COLO668 (cell line): ENCODE measurements at regions not wholly inside any gene's neighbourhood (a gene's known extent, or its start where the extent isn't known, plus 50 kb on each side); places are given as distances from the start of the nearest gene placed in this dataset.
"Not testable (repeated sequence)": the region's sequence is repeated elsewhere in the genome, so short reads cannot be mapped to it uniquely, and the experiment has no call there.

Experiments used
- DNase-seq: peaks from one replicate; lab custom pipeline; 2025; ENCODE audit not compliant: unreplicated experiment; lab: John Stamatoyannopoulos, UW

DNA sequence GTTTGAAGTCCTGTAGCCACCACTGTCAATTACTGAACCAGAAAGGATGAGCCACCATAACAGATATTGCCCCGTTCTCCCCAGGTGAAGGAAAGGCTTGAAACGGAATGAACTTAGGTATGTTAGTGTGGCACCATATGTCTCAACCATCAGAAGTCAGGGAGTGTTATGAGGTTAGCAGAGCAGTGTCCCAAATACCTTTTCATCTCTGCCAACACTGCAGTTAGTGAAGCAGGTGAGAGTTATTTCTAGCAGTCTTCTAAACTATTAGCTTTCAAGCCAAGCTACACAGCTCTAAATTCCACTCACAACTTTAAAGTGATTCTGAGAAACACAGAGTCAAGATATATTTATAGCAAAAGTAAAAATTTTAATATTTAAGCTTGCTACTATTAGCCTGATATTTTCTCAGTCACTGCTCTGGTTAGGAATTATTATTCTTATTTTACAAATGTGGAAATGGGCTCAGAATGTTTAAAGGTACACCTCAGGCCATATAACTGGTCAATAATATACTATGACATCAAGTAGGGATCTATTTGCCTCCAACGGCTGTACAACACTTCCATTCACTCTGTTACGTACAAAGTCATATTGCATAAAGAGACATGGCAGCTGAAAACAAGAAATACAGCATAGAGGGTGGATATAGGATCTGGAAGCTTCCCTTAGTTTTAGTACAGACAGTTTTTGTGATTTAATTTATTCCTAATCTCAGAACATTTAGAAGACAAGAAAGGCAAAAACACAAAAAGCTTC lies 1527.1 kb upstream of the PRR20A start:
- DNase-seq = no peak

DNA sequence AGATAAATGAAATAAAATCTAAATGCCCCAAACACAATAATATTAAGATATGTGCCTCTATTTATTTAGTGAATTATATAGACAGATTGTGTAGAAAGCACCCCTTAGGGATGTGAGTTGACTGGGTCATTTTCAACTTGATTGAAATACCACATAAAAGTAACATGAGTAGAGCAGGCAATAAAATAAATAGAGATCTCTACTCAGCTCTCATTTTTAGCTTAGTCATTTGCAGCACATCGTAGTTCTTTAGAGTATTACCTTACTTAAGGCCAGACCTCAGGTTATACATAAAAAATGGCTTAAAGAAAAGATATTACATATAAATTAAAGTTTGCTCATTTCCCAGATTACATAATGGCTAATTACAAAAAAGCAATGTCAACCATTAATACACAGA lies 1525.6 kb upstream of the PRR20A start:
- no peak for DNase-seq

DNA sequence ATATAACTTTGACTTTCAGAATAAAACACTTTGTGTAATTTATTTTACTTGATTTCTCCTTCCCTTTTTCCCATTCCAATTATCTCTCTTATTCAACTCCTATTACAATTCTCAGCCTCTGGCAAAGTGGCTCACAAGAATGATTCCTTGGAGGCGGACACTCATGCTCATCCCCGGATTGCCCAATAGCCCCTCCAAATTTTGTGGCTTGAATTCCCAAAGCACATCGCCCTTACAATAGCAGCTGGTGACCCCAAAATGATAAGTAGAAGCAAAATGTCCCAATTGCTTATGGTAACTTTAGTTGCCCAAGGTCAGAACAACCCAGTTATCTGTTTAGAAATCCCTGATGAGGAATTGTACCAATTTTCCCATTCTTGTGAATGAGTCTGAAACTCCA lies 1523.5 kb upstream of the PRR20A start:
- no peak for DNase-seq

DNA sequence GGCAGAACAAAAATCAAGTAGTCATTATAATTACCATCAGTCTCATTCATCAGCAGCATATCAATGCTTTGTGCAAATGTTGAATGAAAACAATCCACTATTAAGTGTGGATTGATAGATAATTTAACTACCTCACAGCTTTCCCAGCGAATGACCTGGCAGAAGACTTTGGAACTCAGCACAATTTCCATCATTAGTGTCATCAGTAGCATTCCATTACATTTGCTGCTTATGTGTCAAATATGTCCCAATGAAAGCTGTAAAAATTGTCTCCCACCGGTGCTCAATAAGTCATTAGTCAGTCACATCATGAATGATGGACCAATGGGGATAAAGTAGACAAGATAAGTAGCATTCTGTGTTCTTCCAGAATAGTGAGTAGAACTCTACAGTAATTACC lies 1513.5 kb upstream of the PRR20A start:
- no peak for DNase-seq

DNA sequence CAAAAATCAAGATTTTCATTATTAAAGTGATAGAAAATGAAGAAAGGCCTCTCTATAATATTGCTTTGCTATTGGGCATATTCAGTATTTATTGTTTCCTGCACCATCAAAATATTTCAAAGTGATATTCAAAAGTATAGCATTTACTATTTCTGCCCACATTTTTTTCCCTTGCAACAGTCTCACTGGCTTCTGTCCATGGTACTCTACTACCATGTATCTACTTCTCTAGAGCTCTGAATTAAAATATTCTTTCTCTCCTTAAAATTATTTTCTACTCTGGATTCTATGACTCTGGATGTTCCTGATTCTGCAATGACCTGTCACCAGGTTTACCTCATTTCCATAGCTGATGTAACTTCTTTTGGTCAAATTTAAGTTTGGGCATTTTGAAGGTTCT lies 1508.3 kb upstream of the PRR20A start:
- DNase-seq = no peak

DNA sequence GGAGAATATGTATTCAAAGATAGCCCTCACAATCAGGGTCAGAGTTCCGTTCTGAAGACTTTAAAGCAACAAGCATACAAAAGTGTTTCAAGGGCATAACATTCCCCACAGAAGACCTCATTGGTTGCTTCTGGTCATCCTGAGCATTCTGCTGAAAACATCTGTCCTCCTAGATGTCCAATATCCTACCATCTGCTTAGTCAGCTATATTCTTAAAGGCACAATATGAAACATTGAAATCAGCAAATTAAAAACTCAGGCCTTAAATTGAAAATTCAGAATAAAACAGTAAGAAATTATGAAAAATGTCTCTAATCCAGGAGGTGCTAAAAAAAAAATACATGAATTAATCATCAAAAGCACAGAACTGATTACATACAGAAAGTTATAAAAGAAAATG lies 1491.2 kb upstream of the PRR20A start:
- no peak for DNase-seq

DNA sequence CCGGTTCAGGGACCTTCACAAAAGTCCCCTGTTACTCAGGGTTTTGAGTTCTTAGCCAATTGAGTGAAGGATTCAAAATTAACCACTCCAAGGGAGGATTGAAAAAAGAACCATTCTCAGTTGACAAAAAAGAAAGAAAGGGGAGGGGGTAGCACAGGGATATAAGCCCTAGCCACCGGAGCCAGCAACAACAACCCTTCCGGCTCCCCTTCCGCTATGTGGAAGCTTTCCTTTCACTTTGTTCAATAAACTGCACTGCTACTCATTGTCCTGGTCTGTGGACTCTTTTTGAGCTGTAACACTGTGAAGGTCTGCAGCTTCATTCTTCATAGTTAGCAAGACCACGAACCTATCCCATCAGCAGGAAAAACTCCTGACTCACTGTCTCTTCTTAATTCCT lies 1488.1 kb upstream of the PRR20A start:
- DNase-seq = no peak

DNA sequence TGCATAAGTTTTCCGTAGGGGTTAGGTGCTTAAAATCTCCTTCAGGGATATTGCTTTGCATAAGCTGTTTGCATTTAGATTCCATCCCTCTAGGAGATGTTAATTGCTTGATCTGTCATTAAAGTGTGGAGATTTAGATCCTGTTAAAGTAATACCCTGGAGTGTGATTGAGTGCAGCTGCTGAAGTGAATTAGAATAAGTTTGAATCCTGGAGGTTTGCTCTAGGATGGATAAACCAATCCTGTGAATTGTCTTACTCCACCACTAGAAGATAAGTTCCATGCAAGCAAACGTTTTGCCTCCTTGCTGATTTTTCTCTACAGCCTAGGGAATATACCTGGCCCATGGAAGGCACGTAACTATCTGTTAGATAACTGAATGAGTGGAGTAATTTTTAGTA lies 1487.2 kb upstream of the PRR20A start:
- no peak for DNase-seq

DNA sequence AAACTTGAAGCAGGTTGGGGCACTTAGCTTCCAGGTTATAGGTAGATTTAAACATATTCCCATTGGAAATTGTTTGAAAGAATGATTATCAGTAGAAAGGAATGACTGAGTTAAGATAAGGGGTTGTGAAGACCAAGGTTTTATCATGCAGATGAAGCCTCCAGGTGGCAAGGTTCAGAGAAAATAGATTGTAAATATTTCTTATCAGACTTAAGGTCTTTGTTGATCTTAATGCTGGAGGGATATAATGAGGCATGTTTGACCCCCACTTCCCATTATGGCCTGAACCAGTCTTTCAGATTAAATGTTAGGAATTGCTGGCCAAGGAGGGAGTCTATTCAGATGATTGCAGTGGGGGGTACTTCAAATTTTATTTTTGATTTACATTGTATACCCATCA lies 1486.5 kb upstream of the PRR20A start:
- no peak for DNase-seq

DNA sequence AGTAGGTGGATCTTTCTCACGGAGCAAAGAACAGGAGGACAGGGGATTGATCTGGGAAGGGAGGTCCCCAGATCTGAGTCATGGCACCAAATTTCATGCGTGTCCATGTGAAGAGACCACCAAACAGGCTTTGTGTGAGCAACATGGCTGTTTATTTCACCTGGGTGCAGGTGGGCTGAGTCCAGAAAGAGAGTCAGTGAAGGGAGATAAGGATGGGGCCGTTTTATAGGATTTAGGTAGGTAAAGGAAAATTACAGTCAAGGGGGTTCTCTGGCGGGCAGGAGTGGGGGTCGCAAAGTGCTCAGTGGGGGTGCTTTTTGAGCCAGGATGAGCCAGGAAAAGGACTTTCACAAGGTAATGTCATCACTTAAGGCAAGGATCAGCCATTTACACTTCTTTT lies 1480.5 kb upstream of the PRR20A start:
- DNase-seq = not testable (repeated sequence)

DNA sequence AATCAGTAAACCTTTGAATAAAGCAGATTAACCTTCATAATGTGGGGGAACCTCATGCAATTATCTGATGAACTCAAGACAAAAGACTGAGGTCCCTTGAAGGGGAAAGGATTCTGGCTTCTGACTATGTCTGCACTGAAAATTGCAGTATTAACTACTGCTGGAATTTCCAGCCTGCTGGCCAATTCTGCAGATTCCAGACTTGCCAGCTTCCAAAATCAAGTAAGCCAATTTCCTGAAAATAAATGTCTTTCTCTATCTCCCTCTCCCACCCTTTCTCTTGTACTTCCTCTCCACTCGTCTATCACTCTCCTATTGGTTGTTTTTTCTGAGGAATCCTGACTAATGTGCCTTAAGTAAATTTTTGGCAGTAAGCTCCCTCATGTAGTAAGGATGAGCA lies 1479.9 kb upstream of the PRR20A start:
- no peak for DNase-seq

DNA sequence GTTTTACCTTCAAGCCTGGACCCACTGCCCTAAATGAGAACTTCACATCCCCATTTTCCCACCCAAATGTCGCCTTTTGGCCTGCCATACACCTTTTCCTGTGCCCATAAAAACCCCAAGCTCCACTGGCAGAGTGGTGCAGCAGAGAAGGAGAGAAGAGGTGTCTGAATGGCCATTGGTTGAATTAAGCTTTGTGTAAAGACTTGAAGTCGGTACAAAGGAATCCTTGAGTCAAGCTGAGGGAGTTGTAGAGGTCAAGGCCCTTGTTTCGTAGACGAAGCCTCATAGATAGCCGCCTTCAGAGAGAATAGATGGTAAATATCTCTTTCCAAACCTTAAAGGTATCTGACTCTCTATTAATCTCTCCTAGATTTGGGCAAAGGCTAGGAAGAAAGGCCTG lies 1479.2 kb upstream of the PRR20A start:
- DNase-seq = no peak

DNA sequence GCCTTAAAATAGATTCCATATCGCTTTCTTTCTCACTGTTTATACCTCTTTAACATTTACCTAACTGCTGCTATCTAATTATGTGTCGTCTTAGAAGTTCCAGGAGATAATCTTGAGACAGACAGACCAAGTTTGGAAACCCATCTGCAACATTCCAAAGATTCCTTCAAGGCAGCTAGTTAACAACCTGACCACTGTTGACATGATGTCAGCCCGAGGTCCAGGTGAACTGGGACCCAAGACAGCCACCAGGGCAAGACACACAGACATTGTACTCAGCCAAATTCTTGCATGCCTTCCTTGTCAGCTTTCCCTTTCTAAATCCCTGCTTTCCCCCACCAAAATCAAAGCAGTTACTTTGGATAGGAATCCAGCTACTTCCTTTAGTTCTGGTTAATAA lies 1476.5 kb upstream of the PRR20A start:
- no peak for DNase-seq

DNA sequence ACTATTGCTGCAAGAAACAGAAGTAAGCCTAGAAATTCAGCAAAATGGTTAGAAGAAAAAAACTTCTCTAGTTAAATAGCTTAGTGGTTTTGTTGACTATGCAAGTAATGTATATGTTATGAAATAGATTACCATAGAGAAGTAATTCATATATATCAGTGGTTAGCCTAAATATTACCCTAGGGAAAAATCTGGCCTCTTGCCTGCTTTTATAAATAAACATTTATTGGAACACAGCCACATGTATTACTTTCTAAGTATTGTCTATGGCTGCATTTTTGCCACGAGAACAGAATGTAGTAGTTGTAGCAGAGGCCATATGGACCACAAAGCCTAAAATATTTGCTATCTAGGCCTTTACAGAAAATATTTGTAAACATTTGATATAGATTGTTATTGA lies 1471.7 kb upstream of the PRR20A start:
- DNase-seq = no peak

DNA sequence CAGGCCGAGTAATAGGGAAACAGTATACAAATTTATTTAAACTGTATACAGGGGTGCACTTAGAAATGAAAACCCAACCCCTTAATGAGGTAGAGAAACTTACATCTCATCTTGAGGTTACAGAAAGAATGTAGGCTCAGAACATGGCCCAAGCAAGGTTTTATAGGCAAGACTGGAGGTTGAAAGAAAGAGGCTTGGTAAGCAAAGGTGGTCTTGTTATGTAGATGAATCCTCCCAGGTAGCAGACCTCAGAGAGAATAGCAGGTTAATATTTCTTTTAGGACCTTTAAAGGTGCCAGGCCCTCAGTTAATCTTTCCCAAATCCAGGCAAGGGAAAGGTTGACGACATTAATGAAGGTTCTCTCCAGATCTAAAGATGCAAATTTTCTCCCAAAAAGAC lies 1466.8 kb upstream of the PRR20A start:
- no peak for DNase-seq

DNA sequence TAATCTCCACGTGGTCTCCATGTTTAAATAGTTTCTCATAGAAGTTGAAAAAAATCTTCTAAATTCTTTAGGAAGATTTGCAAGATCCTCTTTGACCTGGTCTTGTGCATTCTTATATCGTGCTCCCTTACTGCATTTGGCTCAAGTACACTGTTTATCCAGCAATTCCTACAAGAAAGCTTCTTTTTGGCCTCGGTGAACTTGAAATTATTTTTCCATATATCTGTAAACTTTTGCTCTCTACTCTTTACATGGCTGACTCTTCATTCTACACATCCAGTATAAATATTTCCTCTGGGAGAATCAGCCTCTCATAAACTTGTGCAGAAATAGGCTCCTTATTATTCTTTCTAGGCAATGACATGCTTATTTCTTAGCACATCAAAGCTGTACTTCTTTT lies 1457.9 kb upstream of the PRR20A start:
- no peak for DNase-seq

DNA sequence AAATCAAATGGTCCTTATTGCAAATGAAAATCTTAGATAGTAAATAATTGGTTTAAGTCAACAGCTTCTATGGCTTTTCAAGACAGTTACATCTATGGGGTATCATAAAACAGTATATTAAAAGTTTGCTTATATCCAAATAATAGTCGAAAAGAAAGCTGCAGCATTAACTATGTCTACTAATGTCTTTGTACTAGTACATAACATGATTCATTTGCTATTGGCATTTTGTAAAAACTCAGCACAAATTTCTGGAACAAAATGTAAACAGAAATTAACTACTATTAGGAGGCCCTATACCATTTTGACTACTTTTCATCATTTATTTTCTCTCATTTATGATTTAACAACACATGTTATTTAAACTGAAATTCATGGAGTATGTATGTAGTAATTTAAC lies 1435.2 kb upstream of the PRR20A start:
- no peak for DNase-seq

DNA sequence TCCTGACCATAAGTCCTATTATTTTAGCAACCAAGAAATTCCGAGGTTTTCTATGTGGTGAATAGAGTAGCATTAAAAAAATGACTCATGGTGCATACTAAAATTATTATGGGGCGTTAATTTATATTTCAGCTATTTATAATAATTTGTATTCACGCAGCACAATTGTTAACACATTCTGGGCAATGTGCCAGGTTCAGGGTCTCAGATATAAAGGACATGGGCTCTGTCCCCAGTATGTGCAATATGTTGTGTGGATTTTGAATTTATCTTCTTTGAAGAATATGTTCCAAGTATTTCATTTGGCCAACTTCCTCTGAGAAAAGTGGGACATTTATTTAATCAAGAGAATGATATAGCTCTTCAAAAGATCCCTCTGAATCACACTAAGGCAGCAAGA lies 1434.7 kb upstream of the PRR20A start:
- DNase-seq = no peak

DNA sequence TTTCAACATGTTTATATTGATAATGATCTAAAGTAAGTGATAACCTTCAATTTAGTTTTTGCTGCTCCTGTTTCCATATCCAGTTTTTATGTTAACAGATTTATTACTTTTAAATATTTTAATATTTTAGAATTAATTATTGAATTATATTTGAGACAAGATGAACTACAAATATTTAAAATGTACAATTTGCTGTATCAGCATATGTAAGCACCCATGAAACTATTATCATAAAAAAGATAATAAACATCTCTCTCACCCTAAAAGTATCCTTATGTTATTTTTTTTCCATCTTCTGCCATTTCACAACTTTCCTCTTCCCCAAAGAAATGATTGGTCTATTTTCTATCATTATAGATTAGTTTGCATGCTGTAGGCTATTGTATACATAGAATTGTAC lies 1426.6 kb upstream of the PRR20A start:
- DNase-seq = no peak

DNA sequence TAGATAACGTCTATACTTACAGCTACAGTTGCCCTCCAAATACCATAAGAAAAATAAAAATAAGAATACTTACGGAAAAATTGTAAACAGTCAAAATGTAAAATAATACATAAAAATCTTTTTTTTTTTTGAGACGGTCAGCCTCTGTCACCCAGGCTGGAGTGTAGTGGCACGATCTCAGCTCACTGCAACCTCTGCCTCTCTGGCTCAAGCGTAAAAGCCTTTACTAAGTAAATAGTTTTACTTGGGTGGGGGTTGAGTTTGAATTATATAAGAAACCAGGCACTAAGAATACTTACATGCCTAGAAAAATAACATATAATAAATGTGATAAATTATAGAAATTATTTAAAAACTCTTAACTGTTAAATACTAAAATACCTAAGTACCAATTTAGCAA lies 1413.0 kb upstream of the PRR20A start:
- no peak for DNase-seq

DNA sequence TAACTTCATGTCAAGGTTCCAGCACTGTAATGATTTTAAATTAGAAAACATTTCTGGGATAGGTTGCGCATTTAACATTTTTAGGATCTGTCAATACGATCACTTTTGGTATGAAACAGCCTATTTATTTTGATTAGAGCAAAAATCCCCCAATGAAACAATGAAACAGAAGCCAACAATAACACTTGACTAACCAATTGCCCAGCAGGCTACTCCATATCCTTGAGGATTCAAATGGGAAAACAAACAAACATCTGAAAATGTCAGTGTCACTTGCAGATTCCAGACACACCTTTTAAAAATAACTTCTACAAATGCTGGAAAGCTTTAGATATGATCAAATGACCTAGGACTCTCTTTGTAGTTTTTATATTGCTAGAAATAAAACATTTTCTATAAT lies 1412.5 kb upstream of the PRR20A start:
- no peak for DNase-seq

DNA sequence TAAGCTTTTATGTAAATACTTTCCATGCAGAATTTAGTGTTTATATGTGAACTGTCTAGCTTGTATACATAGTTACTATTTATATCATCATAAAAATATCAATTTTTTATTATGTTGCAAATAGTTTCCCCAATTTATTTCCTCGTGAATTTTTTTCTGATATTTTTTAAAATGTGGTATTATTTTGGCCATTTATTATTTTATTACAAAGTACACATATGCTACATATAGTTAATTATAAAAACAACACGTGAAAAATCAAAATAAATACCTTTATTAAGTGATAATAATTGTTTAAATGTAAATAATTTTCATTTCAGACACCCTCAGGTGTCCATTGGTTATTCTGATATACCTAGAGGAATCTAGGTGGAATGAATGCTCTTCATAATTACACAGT lies 1394.9 kb upstream of the PRR20A start:
- no peak for DNase-seq

DNA sequence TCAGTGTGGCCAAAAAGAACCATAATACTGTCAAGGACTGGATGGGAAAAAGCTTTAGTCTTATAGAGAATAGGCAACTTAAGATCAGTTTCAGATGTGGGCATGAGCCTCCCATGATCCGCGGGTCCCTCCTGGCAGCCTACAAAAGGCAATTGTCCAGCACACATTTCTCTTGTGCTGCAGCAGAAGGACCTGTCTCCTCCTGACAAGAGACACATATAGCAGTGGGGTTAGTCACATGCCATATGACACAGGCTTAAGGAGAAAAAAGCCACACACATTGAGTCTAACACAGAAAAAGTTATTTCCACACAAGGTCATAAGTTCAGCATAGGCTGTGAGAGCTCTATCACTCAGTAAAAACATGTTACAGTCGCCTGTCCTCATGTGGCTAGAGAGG lies 1378.7 kb upstream of the PRR20A start:
- DNase-seq = no peak

DNA sequence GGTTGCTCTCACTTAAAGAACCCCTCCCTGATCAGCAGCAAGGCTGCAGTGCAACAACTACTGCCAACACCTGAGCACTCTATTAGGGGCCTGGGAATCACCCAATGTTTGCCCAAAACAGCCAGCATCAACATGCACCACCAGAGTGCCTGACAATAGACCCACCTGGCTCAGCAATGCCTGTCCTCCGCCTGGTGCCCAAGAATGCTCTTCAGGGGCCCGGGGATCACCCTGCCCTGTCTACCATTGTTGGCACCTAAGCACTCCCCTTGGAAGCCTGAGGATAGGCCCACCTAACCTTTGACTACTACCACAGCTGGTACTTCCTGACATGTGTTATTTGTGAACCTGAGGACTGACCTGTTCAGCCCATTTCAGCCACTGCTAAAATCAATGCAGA lies 1363.1 kb upstream of the PRR20A start:
- no peak for DNase-seq
